ENCODE measurements at regions not wholly inside any gene's neighbourhood (a gene's known extent, or its start where the extent isn't known, plus 50 kb on each side); places are given as distances from the start of the nearest gene placed in this dataset.

DNA sequence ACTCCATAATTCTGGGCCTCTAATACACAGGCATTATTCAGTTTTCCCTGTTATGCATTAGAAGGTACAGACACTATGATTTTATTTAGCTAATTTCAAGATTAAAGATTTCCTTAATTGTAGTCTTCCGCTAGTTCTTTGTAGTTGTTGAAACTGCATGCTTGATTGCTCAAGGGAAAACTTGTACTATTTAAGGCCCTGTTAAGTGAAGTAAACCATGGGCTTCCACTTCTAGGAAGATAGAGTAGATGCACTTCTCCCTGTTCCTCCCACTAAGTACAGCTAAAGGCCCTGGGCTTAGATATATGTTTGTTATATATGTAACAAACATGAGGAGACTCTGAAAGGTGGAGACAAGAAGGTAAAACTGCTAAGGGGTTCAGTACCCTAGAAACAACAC lies 215.8 kb upstream of the LEF1 start:
- no peak overlapping the region for H3K4me2 ChIP-seq (ENCODE audit: low read length)
- no CpG with 5 or more reads among the region's 1 CpG for WGBS (ENCODE audit: extremely low coverage, insufficient coverage, insufficient read length)
- no peak overlapping the region for H4K12ac ChIP-seq (ENCODE audit: low read depth, low read length)
- H4K8ac ChIP-seq (ENCODE audit: low read depth, low read length) = no peak overlapping the region
- no peak overlapping the region for H2BK120ac ChIP-seq (ENCODE audit: insufficient read depth, low read length, poor library complexity)
- no peak overlapping the region for H2AK5ac ChIP-seq (ENCODE audit: low read length)
- DNase-seq = no peak
- no peaks in the 10 kb centered on the region for H3K79me2 ChIP-seq (ENCODE audit: control insufficient read depth, insufficient read depth, low read length, poor library complexity)
- H3K9me3 ChIP-seq (ENCODE audit: insufficient read depth, low read depth, low read length) = no peaks in the 10 kb centered on the region
- no peak overlapping the region for H2BK5ac ChIP-seq (ENCODE audit: low read depth, low read length, poor library complexity)
- H3K27me3 ChIP-seq (ENCODE audit: insufficient read depth, low read length) = no peaks in the 10 kb centered on the region
- no peaks in the 10 kb centered on the region for H3K36me3 ChIP-seq (ENCODE audit: control insufficient read depth in 1 of 2, insufficient read depth in 2 of 2, low read length in 2 of 2)
- H4K91ac ChIP-seq (ENCODE audit: low read depth, low read length) = no peak overlapping the region
- H3K4ac ChIP-seq (ENCODE audit: low read depth, low read length) = no peak overlapping the region
- H2BK12ac ChIP-seq (ENCODE audit: low read length) = no peak overlapping the region
- H3K4me1 ChIP-seq (ENCODE audit: control insufficient read depth in 1 of 2, insufficient read depth in 2 of 2, low read length in 2 of 2) = peaks cover 4 to 6% of the 10 kb centered on the region in 2 experiments
- no peak overlapping the region for H3K18ac ChIP-seq (ENCODE audit: low read length)
- H3K27ac ChIP-seq (ENCODE audit: low read depth, low read length) = no peak overlapping the region
- no peak overlapping the region for H3K4me3 ChIP-seq (ENCODE audit: low read depth, low read length)
- no peak overlapping the region for H3K9ac ChIP-seq (ENCODE audit: low read length)
- no peaks in the 10 kb centered on the region for H3K79me1 ChIP-seq (ENCODE audit: low read length)
- no peak overlapping the region for H2AFZ ChIP-seq (ENCODE audit: insufficient read depth, low read length, poor library complexity)
- H3K23ac ChIP-seq (ENCODE audit: low read length) = no peak overlapping the region
- H3K14ac ChIP-seq (ENCODE audit: low read length) = no peak overlapping the region

DNA sequence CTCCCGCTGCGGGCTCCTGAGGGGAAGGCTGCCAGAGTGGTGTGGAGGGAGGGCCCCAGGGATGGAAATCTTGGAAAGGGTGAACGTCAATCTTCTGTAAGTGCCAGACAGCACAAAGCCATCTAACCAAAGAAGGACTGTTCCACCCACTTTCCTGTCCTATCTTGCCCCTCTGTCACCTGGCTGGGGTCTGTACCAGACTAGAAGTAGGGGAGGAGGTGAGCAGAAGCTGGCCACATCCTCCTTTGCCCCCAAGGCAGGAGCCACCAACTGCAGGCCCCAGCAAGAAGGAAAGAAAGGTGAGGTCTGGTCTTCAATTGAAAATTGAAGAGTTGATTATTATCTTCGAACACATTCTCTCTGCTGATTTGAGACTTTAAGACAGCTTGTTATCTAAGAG lies 214.4 kb upstream of the LEF1 start:
- Histone ChIP-seq H3K23ac (ENCODE audit: low read length) (no peak overlapping the region), H3K4ac (ENCODE audit: low read depth, low read length) (no peak overlapping the region), H3K79me1 (ENCODE audit: low read length) (no peaks in the 10 kb centered on the region), H3K27ac (ENCODE audit: low read depth, low read length) (no peak overlapping the region), H2AK5ac (ENCODE audit: low read length) (no peak overlapping the region), H2BK12ac (ENCODE audit: low read length) (no peak overlapping the region), H3K4me2 (ENCODE audit: low read length) (no peak overlapping the region), H3K4me1 (ENCODE audit: control insufficient read depth in 1 of 2, insufficient read depth in 2 of 2, low read length in 2 of 2) (peaks cover 4 to 6% of the 10 kb centered on the region in 2 experiments), H3K27me3 (ENCODE audit: insufficient read depth, low read length) (no peaks in the 10 kb centered on the region), H3K9me3 (ENCODE audit: insufficient read depth, low read depth, low read length) (no peaks in the 10 kb centered on the region), H3K18ac (ENCODE audit: low read length) (no peak overlapping the region), H2AFZ (ENCODE audit: insufficient read depth, low read length, poor library complexity) (no peak overlapping the region), H4K12ac (ENCODE audit: low read depth, low read length) (no peak overlapping the region), H4K91ac (ENCODE audit: low read depth, low read length) (no peak overlapping the region), H3K79me2 (ENCODE audit: control insufficient read depth, insufficient read depth, low read length, poor library complexity) (no peaks in the 10 kb centered on the region), H3K36me3 (ENCODE audit: control insufficient read depth in 1 of 2, insufficient read depth in 2 of 2, low read length in 2 of 2) (no peaks in the 10 kb centered on the region), H2BK5ac (ENCODE audit: low read depth, low read length, poor library complexity) (no peak overlapping the region), H4K8ac (ENCODE audit: low read depth, low read length) (no peak overlapping the region), H3K4me3 (ENCODE audit: low read depth, low read length) (no peak overlapping the region), H2BK120ac (ENCODE audit: insufficient read depth, low read length, poor library complexity) (no peak overlapping the region), H3K14ac (ENCODE audit: low read length) (no peak overlapping the region), H3K9ac (ENCODE audit: low read length) (no peak overlapping the region)
- WGBS (ENCODE audit: extremely low coverage, insufficient coverage, insufficient read length) = no CpG with 5 or more reads among the region's 4 CpGs
- DNase-seq = no peak

DNA sequence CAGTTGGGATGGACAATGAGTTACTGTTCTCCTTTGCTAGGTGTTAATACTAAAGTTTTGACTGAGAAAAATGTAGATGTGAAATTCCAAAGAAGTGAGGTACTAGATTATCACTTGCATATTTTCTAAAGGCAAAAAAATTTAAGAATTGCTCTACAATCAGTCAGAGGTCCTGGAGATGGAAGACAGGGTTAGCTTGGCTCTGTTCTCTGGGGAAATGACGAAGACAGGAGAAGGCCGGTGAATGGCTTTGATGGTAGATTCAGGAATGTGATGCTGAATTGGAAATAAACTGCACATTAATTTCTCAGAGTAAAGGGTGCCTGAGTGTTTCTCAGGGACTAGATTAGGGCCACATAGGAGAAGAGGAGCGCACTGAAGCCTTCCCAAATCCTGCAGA lies 214.0 kb upstream of the LEF1 start:
- Histone ChIP-seq H2BK120ac (ENCODE audit: insufficient read depth, low read length, poor library complexity) (no peak overlapping the region), H3K4ac (ENCODE audit: low read depth, low read length) (no peak overlapping the region), H3K79me2 (ENCODE audit: control insufficient read depth, insufficient read depth, low read length, poor library complexity) (no peaks in the 10 kb centered on the region), H4K12ac (ENCODE audit: low read depth, low read length) (no peak overlapping the region), H3K79me1 (ENCODE audit: low read length) (no peaks in the 10 kb centered on the region), H3K4me1 (ENCODE audit: control insufficient read depth in 1 of 2, insufficient read depth in 2 of 2, low read length in 2 of 2) (peaks cover 4 to 6% of the 10 kb centered on the region in 2 experiments), H2BK12ac (ENCODE audit: low read length) (no peak overlapping the region), H3K14ac (ENCODE audit: low read length) (no peak overlapping the region), H3K9me3 (ENCODE audit: insufficient read depth, low read depth, low read length) (no peaks in the 10 kb centered on the region), H4K8ac (ENCODE audit: low read depth, low read length) (no peak overlapping the region), H3K4me3 (ENCODE audit: low read depth, low read length) (no peak overlapping the region), H2AFZ (ENCODE audit: insufficient read depth, low read length, poor library complexity) (no peak overlapping the region), H2BK5ac (ENCODE audit: low read depth, low read length, poor library complexity) (no peak overlapping the region), H3K27ac (ENCODE audit: low read depth, low read length) (no peak overlapping the region), H3K9ac (ENCODE audit: low read length) (no peak overlapping the region), H3K4me2 (ENCODE audit: low read length) (no peak overlapping the region), H3K18ac (ENCODE audit: low read length) (no peak overlapping the region), H4K91ac (ENCODE audit: low read depth, low read length) (no peak overlapping the region), H3K27me3 (ENCODE audit: insufficient read depth, low read length) (no peaks in the 10 kb centered on the region), H3K23ac (ENCODE audit: low read length) (no peak overlapping the region), H2AK5ac (ENCODE audit: low read length) (no peak overlapping the region), H3K36me3 (ENCODE audit: control insufficient read depth in 1 of 2, insufficient read depth in 2 of 2, low read length in 2 of 2) (no peaks in the 10 kb centered on the region)
- peak in 1 of 2 donors; percentile 31 for DNase-seq
- no CpG with 5 or more reads among the region's 3 CpGs for WGBS (ENCODE audit: extremely low coverage, insufficient coverage, insufficient read length)

DNA sequence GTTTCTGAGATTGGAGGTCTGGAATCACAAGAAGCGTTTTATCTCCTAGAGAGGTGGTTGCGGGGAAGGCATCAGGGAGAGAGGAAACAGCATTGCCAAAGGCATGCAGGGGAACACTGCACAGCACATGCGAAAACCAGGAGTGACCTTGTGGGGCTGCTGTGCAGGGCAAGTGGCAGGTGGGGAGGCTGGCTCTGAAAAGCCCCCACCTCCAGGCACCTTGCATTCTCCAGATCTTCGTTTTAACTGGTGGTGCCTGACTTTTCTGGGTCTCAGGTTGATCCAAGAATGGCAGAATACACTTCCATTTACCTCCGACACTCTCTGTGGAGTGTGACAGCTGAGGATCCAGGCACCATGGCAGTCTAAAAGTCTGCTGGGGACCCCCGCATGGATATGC lies 209.4 kb upstream of the LEF1 start:
- H2AFZ ChIP-seq (ENCODE audit: insufficient read depth, low read length, poor library complexity) = no peak overlapping the region
- H3K9ac ChIP-seq (ENCODE audit: low read length) = peak overlapping the region; percentile 44
- no peak overlapping the region for H3K18ac ChIP-seq (ENCODE audit: low read length)
- no peaks in the 10 kb centered on the region for H3K79me1 ChIP-seq (ENCODE audit: low read length)
- H2BK12ac ChIP-seq (ENCODE audit: low read length) = no peak overlapping the region
- no peak overlapping the region for H3K23ac ChIP-seq (ENCODE audit: low read length)
- no peak overlapping the region for H4K8ac ChIP-seq (ENCODE audit: low read depth, low read length)
- H3K4ac ChIP-seq (ENCODE audit: low read depth, low read length) = no peak overlapping the region
- H3K27ac ChIP-seq (ENCODE audit: low read depth, low read length) = no peak overlapping the region
- H4K12ac ChIP-seq (ENCODE audit: low read depth, low read length) = no peak overlapping the region
- H3K4me3 ChIP-seq (ENCODE audit: low read depth, low read length) = no peak overlapping the region
- no peaks in the 10 kb centered on the region for H3K79me2 ChIP-seq (ENCODE audit: control insufficient read depth, insufficient read depth, low read length, poor library complexity)
- no peak overlapping the region for H2AK5ac ChIP-seq (ENCODE audit: low read length)
- no peaks in the 10 kb centered on the region for H3K9me3 ChIP-seq (ENCODE audit: insufficient read depth, low read depth, low read length)
- H3K4me1 ChIP-seq (ENCODE audit: control insufficient read depth in 1 of 2, insufficient read depth in 2 of 2, low read length in 2 of 2) = peaks cover 2 to 3% of the 10 kb centered on the region in 2 experiments
- H3K14ac ChIP-seq (ENCODE audit: low read length) = no peak overlapping the region
- H2BK120ac ChIP-seq (ENCODE audit: insufficient read depth, low read length, poor library complexity) = no peak overlapping the region
- no peaks in the 10 kb centered on the region for H3K36me3 ChIP-seq (ENCODE audit: control insufficient read depth in 1 of 2, insufficient read depth in 2 of 2, low read length in 2 of 2)
- H3K4me2 ChIP-seq (ENCODE audit: low read length) = no peak overlapping the region
- no peaks in the 10 kb centered on the region for H3K27me3 ChIP-seq (ENCODE audit: insufficient read depth, low read length)
- H4K91ac ChIP-seq (ENCODE audit: low read depth, low read length) = no peak overlapping the region
- no CpG with 5 or more reads among the region's 6 CpGs for WGBS (ENCODE audit: extremely low coverage, insufficient coverage, insufficient read length)
- DNase-seq = no peak
- H2BK5ac ChIP-seq (ENCODE audit: low read depth, low read length, poor library complexity) = no peak overlapping the region

All from trophoblast cell (in vitro differentiated cells and primary cell).